GM19351 (cell line): ENCODE measurements at regions not wholly inside any gene's neighbourhood (a gene's known extent, or its start where the extent isn't known, plus 50 kb on each side); places are given as distances from the start of the nearest gene placed in this dataset.

Experiments
- ATAC-seq: cut with Tn5 transposase; IDR thresholded peaks from one replicate; pipeline ENCODE4 v1.9.1; 2021; ENCODE audit warnings: mild to moderate bottlenecking, moderate library complexity; ENCODE audit not compliant: unreplicated experiment

DNA sequence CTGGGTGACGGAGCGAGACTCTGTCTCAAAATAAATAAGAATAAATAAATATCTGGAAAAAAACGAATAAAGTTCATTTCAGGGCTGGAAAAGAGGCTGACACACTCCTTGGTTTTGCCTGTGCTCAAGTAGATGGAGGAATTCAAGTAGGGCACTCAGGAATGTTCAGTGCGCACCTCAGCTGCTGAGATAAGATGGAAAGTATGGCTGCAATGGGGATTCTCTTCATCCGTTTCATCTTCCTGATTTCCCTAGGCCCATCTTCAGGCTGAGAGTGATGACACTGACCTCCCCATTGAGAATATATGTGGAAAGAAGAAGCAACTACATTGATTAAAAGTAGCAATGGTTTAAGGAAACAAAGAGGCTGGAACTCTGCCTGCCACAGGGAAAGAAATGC is 130.5 kb upstream of the ZNF644 start:
- ATAC-seq: no peak

DNA sequence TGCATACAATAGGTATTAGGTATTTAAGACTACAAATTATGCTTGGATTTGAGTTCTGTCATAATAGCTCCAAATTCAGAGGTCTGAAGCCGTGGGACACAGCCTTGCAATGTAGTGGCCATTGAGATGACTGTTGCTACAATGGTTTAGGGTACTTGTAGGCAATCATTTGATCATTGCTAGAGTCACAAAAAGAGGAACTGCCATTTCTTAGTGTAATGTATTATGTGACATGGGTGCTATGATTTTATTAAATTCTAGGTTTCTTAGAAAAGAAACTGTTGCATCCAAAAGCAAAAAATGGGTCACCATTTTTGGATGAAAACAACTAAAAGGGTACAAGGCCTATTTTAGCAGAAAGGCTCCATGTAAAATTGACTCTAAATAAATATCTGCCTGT is 129.9 kb upstream of the ZNF644 start:
- ATAC-seq: no peak

DNA sequence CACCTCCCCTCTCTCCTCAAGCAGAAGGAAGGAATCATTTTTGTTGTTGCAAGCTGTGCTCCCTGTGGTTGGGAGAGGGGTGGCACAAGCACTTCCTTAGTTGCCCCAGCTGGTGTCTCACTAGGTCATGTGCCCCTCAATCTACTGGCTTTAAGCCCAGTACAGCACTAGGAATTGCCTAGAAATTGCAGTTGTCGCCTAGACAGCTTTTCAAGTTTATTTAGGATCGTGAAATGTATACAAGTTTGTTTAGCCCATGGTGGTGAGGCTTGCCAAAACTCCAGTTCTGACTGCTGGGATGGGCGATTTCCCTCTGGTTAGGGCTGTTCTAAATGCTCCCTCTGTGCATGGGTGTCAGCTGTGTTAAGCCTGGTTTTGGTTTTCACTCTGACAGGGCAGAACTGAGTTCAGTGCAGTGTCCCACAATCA is 126.8 kb upstream of the ZNF644 start:
- no peak for ATAC-seq

DNA sequence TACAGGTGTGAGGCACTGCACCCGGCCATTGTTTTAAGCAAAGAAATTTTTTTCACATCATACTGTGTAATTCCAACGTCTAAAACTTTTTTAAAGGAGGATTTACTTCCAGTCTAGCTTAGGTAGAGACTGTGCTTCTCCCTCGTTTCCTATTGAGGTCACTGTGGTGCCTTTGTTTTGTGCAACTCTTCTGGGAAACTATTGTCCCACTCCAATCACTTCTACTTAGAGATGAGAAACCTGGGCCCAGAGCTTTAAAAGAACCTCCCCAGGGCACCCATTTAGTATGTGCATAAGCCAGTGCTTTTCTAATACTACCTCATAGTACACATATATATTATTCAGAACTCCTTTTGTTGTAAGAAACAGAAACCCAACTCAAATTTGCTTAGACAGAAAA is 120.0 kb upstream of the ZNF644 start:
- ATAC-seq: no peak

DNA sequence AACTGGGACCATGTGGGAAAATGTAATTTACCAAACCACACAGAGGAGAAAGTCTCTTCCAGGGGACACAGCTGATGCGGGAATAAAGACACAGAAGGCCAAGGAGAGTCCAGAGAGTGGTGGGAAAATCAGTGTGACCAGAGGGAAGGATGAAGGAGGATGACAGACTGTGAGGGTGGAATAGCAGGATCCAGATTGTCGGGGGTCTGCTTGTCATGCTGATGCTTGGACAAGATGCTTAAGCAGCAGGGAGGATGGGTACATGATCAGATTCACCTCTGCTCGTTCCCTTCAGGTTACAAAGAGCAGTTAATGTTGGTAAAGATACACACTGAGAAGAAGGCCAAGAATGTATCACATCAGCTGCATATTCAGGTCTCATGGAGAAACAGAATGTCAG is 117.1 kb upstream of the ZNF644 start:
- no peak for ATAC-seq

DNA sequence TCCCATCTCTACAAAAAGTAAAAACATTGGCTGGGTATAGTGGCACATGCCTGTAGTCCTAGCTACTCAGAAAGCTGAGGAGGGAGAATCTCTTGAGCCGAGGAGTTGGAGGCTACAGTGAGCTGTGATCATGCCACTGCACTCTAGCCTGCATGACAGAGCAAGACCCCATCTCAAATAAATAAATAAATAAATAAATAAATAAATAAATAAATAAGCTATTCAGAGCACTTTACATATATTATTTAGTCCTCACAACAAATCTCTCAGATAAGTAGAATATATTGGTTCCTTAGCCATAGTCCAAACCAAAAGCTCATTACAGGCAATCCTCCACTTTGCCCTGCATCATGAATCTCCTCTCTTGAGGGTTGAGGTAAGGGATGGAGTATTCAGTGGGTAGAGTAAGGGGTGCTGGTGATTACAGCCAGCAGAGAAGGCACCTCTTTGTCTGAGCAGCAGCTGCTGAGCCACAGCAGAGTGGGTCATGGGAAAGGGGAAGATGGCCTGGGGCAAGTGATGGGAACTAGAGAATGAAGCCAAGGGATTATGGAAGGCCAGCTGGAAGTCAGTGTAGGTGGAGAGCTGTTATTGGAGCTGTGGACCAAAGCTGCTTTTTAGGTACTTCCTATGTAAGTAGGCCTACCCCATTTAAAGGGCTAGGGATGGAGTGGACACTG is 115.5 kb upstream of the ZNF644 start:
- ATAC-seq: no peak

DNA sequence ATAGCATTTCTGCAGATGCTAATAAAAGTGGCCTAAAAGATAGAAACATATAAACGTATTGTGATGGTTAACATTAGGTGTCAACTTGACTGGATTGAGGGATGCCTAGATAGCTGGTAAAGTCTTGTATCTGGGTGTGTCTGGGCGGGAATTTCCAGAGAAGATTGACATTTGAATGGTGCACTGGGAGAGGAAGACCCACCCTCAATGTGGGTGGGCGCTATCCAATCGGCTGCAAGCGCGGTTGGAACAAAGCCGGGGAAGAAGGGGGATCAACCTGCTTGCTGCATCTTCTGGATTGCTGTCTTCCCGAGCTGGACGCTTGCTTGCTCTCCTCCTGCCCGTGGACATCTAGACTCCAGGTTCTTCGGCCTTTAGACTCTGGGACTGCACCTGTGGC is 114.0 kb upstream of the ZNF644 start:
- no peak for ATAC-seq

DNA sequence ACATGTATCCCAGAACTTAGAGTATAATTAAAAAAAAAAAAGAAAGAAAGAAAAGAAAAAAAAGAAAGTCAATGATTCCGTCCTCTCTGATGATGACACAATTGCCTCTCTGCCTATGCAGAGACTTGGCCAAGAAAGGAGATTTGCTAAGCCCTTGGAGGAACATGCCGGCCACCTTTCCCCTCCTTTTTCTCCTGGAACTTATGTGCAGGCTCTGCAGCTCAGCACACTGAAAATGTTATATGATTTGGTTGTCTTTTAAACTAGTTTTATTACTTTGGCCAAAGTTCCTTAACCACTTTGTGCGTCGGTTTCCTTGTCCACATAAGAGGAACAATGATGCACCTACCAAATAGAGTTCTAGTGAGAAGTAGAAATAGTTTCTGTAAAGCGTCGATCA is 111.4 kb upstream of the ZNF644 start:
- no peak for ATAC-seq

DNA sequence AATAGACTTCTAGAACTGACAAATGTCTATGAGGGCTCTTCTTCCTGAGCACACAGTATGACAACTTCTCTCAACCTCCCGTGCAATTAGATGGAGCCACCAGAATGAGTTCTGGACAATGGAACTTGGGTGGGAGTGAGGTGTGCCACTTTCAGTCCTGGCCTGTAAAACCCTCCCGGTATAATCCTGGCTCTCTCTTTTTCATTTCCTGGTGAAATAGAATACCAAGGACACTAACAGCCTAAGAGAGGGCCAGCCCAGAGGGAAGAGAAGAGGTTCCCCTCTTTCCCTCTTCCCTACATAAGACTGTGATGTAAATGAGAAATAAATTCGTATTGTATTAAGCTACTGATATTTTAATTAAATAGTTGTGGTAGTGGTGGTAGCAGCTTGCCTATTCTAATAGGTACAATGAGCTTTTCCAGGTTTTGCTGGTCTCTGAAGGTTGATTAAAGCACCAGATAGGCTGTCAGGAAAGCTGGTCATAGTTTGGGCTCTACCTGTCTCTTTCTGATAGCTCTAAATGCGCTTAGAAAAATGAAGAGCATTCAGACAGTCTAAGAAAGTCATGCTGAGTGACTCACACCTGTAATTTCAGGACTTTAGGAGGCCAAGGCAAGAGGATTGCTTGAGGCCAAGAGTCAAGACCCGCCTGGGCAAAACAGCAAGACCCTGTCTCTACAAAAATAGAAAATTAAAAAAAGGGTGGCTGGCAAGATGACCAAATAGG is 108.6 kb upstream of the ZNF644 start:
- ATAC-seq: no peak

DNA sequence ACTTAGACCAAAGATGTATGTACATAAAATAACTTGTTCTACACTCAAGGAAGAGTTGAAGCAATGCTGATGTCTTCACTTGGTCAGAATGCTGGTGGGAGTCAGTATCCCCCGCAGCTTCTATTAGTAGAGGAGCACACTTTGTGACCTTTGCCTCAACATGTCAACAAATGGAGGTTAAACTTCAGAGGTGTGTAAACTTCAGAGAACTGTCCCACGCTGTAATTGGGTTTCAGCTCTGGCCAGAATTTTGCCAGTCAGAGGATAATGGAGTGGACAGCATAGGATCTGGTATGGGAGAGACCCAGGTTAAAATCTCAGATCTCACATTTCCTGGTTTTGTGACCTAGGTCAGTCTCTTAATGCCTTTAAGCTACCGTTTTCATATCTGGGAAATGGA is 107.6 kb upstream of the ZNF644 start:
- ATAC-seq: no peak

DNA sequence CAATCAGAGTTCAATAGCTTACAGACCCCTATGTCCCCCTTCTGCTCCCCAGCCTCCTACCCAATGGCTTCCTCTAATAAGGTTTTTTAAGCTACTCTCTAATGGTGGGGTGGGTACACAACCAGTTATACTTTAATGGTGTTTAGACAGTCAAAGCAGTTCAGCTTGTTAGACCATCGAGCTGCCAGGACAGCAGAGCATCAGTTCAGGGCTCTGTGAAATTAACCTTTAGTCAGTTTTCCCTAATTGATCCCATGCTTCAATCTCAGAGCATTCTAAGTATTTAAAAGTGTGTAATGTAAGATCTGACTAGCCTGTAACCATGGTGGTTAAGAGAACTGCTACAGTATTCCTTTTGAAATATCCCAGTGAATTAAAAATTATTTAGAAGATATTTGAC is 107.2 kb upstream of the ZNF644 start:
- no peak for ATAC-seq

DNA sequence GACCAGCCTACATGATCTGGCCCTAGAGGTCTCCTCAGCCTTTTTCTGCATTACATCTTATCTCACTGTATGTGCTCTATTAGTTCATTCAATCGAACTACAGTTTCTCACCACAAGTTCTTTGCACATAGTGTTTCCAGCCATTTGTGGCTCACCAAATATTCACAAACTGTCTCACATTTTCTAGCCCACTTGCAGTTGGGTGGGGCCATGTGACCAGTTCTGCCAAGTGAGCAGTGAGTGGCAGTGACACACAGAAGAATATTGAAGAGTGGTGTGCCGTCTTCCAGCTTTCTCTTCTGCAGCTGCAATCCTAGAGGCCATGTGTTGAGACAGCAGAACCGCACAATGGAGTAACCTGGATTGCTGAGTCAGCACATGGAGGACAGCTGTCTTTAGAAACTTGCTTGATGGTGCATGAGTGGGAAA is 103.2 kb upstream of the ZNF644 start:
- ATAC-seq: peak; percentile 69

DNA sequence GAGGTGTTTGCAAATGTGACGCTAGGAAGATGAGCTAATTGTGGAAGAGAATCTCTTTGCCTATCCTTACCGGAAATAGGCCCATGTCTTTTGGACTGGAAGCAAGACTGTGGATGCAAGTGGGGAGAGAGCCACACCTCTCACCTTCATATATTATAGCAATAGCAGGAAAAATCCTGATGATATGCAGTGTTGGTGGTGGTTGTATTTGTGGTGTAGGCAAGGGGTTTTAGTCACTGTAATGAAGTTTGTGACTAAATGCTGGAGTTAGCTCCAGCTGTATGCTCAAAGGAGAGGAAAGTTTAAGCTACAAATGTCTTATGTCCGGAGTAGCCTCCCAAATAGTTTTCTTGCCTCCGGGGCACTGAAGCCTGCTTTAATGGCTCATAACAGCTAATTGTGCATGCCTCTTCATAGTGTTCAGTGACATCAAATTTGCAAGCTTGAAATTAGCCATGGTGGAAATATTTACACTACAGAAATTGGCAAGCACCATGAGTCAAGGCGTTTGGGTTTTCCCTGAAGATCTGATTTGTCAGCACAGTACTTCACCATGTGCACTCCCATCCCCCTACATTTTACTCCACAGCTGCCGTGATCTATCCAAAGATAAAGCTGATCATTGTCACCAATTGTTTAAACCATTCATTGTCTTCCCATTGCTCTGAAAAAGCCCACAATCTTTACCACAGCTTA is 102.6 kb upstream of the ZNF644 start:
- ATAC-seq: peak; percentile 42

DNA sequence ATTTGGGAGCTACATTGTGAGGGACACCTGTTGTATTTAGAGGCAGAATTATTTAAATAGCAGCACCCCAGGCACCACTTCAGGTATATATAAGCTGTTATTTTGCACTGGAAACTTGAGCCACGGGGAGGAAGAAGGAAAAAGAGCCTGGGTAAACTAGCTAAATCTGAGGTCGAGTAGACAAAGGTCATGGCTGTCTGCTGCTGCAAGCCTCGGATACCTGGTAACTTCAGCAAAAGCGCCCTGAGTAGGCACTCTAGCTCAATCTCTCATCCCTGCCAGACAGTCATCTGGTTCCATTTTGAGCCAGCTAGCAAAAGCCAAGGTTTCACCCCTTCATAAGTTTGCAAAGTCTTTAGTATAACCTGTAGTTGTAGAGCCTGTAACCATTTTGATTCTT is 101.9 kb upstream of the ZNF644 start:
- no peak for ATAC-seq

DNA sequence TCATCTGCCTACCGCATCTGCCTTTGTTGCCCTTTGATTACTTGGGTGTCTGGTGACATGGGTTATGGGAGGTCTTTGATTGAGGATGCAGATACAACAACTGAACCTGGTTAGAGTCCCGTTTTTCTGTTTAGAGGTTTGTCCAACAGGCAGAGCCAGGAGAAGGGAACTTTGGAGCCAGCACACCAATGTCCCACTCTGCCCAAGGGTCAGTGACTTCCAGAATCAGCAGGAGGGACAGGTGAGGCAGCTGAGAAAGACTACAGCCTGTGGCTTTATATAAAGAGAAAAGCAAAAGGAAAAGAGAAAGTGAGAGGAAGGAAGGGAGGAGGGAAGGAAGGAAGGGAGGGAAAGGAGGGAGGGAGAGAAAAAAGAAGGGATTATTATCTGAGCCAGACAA is 101.5 kb upstream of the ZNF644 start:
- no peak for ATAC-seq

DNA sequence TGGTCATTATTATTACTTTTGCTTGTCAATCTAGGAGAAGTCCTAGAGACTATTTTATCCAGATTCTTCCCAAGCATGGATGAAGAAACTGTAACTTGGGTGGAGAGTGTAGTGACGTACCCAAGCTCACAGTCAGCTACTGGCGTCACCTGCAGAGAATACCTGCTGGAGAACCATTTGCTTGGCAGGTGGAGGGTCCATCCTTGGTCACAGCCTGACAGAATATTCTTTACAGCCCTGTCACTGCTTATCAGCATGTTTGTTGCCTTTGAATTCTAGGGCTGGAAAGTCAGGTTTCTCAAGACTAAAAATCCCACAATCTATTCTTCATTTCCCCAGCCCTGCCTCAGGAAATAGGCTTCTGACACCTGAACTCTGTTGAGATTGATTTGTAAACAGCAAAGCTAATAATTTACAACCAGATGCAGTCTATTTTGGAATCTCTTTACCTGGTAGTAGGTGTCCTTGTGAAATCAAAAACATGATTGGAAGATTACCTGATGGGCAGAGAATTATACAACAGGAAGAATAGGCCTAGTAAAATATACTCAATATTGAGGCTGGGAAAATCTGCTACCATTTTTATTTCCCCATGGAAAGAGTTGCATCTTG is 100.4 kb upstream of the ZNF644 start:
- no peak for ATAC-seq

DNA sequence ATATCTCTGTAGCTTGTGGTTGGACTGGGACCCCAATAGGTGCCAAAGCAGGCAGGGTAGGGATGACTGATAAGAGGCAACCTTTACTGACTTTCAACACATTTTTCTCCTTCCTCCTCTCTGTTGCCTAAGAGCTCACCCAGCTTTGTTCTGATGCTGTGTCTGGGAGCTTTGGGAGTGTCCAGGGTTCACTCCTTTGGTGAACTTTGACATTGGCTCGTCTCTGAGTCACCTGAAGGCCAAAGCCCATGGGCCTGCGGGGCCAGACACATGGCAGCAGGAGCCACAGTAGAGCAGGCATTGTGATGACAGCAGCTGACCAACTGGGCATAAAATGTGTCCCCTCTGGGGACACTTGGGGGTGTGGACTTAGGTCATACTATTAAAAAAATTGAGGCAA is 99.5 kb upstream of the ZNF644 start:
- ATAC-seq: no peak

DNA sequence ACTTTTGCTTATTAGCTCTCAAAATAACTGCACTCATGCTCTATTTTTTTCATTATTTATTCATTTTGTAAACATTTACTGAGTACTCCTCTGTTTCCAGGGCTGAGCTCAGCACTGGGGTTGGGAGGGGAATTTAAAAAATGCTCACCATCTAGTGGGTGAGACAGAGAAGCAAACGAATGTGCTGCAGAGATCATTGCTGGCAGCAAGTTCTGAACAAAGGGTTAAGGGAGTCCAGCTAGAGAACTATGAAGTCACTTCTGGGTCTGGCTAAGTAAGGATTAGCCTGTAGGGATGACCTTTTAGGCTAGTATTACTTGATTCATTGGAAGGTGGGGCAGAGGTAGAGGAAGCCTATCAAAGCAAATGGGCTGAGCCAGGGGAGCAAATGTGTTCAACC is 99.1 kb upstream of the ZNF644 start:
- ATAC-seq: no peak

DNA sequence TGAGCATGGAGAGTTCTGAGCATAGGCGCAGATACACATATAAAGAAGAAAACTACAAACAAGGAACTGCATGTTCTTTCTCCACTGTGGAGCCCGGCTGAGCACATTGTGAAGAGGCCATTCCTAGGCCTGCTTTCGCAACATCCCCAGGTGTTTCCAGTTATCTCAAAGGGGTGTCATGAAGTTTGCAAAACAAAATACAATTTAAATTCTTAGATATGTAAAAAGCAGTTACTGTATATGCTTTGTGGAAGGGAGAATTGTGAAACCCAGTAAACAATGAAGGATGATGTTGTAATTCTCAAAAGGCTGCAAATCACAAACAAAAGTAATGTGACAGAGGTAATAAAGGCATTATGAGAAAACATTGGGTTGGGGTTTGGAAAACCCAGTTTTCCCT is 98.6 kb upstream of the ZNF644 start:
- ATAC-seq: no peak

DNA sequence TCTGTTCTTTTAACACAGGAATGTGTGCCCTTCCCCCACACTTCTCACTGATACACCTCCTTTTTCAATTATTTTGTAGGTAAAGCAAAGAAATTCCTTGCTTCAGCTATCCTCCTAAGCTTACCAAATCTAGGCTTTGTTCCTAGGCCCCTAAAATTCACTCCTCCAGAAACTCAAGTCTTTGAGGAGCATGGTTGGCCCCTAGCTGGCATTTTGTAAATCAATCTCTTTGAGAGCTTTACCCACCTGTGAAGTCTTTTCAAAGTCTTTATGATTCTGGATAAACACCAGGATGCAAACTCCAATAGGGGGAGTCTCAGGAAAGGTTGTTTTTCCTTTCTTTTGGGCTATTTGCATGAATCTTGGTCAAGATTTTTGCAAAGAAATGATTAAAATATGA is 82.9 kb upstream of the ZNF644 start:
- ATAC-seq: no peak

DNA sequence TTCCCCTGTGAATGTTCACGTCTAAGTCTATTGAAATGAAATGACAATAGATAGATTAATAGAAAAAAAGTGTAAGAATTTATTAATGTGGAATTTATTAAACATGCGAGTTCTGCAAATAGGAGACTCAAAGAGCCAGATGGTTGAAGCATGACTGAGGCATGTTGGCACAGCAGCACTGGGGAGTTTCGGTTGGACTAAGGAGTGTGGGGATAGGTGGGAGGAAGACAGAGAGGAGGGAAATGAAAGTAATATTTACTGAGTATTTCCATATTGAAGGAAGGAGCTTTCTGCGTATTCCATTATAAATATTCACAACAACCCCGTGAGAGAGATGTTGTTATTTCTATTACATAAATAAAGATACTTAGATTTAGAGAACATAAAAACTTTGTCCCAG is 79.5 kb upstream of the ZNF644 start:
- ATAC-seq: no peak
